Kidney epithelial cell (primary cell): ENCODE measurements at regions not wholly inside any gene's neighbourhood (a gene's known extent, or its start where the extent isn't known, plus 50 kb on each side); places are given as distances from the start of the nearest gene placed in this dataset.

ENCODE experiments used
- DNase-seq: peaks from one replicate; pipeline ENCODE4 v3.0.0-alpha.2; 2010; ENCODE audit warnings: low read depth
- H3K27me3 ChIP-seq: 2 replicates; pipeline ENCODE4 v1.6.0; 2011; ENCODE audit warnings: low read length; ENCODE audit not compliant: control insufficient read depth, insufficient read depth
- H3K36me3 ChIP-seq: 2 replicates; pipeline ENCODE4 v1.5.1; 2011; ENCODE audit warnings: low read length; ENCODE audit not compliant: control insufficient read depth, insufficient read depth
- H3K4me3 ChIP-seq: 2 replicates; pipeline ENCODE4 v1.5.1; 2011; ENCODE audit warnings: low read depth, mild to moderate bottlenecking, control low read depth, low read length
- TF ChIP-seq, protein P1 (sequence below): IDR thresholded peaks from 2 replicates; pipeline ENCODE4 v1.5.1; 2011; ENCODE audit warnings: mild to moderate bottlenecking, moderate library complexity, low read length, control low read depth, inconsistent platforms; ENCODE audit not compliant: insufficient read depth, poor library complexity, severe bottlenecking

DNA sequence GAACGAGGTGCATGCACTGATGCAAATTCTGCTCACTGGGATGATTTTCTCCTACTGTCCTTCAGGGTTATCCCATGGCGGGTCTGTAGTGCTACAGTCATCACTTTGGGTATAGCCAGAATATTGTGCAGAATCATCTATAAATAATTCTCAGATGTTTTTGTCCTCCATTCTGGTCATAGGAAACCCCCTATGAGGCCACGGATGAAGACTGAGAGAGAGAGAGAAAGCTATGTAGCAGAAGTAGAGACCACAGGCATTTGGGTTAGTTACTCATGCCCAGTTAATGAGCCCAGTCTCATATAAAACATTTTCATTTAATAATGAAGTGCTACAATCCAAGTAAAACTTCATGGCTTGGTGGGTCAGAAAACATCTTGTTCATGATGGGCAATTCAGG, 145.1 kb upstream of the PLN start:
- H3K4me3 ChIP-seq: no peak overlapping the region
- no peaks in the 10 kb centered on the region for H3K36me3 ChIP-seq
- TF ChIP-seq, protein P1, sequence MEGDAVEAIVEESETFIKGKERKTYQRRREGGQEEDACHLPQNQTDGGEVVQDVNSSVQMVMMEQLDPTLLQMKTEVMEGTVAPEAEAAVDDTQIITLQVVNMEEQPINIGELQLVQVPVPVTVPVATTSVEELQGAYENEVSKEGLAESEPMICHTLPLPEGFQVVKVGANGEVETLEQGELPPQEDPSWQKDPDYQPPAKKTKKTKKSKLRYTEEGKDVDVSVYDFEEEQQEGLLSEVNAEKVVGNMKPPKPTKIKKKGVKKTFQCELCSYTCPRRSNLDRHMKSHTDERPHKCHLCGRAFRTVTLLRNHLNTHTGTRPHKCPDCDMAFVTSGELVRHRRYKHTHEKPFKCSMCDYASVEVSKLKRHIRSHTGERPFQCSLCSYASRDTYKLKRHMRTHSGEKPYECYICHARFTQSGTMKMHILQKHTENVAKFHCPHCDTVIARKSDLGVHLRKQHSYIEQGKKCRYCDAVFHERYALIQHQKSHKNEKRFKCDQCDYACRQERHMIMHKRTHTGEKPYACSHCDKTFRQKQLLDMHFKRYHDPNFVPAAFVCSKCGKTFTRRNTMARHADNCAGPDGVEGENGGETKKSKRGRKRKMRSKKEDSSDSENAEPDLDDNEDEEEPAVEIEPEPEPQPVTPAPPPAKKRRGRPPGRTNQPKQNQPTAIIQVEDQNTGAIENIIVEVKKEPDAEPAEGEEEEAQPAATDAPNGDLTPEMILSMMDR: no peak
- no peaks in the 10 kb centered on the region for H3K27me3 ChIP-seq
- no peak for DNase-seq

DNA sequence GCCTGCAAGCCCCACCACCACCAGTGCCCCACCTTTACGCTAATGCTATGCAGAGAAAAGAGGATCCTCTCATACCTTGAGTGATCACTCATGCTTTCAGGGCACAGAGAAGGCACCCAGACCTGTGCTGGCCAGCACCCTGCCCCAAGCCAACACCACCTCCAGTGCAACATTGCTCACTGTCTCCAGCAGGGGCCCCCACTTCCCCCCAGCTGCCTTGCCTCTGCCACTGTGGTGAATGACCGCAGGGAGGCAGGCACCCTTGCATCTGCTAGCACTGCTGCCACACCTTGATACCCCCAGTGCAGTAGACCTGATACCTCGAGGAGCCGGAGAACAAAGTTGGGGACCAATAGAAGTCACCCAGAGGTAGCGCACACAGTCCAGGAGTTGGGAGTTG, 139.2 kb upstream of the PLN start:
- no peak overlapping the region for H3K4me3 ChIP-seq
- no peaks in the 10 kb centered on the region for H3K36me3 ChIP-seq
- TF ChIP-seq, protein P1: no peak
- DNase-seq: no peak
- no peaks in the 10 kb centered on the region for H3K27me3 ChIP-seq

DNA sequence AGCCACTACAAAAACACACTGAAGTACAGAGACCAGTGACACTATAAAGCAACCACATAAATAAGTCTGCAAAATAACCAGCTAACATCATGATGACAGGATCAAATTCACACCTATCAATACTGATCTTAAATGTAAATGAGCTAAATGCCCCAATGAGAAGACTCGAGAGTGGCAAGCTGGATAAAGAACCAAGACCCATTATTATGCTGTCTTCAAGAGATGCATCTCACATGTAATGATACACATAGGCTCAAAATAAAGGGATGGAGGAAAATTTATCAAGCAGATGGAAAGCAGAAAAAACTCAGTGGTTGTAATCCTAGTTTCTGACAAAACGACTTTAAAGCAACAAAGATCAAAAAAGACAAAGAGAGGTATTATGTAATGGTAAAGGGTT, 138.1 kb upstream of the PLN start:
- Histone ChIP-seq H3K36me3 (no peaks in the 10 kb centered on the region), H3K4me3 (no peak overlapping the region), H3K27me3 (no peaks in the 10 kb centered on the region)
- DNase-seq: no peak
- TF ChIP-seq, protein P1: no peak
